ENCODE measurements at regions not wholly inside any gene's neighbourhood (a gene's known extent, or its start where the extent isn't known, plus 50 kb on each side); places are given as distances from the start of the nearest gene placed in this dataset.

- TF ChIP-seq POLR2A (IDR thresholded peaks at IDR 0.05) (no peak), CTCF (IDR thresholded peaks at IDR 0.05) (no peak)
- Histone ChIP-seq H3K4me3 (replicated peaks in 1 of 3) (no peak overlapping the region), H3K36me3 (no peaks in the 10 kb centered on the region), H3K9me3 (no peaks in the 10 kb centered on the region), H3K4me1 (no peaks in the 10 kb centered on the region), H3K27ac (no peak overlapping the region), H3K27me3 (no peaks in the 10 kb centered on the region)
- 86 to 91% methylated on average over 12 of the region's 12 CpGs for WGBS, 2 donors
- intact Hi-C loops (cut with DNase I): no loop called here
- DNase-seq: no peak
Observed at GRCh38 chr2:128436479-128437203, 118.0 kb upstream of the HS6ST1 start.

- TF ChIP-seq CTCF (IDR thresholded peaks at IDR 0.05) (no peak), POLR2A (IDR thresholded peaks at IDR 0.05) (no peak)
- Histone ChIP-seq H3K36me3 (no peaks in the 10 kb centered on the region), H3K27ac (no peak overlapping the region), H3K9me3 (no peaks in the 10 kb centered on the region), H3K4me3 (replicated peaks in 1 of 3) (no peak overlapping the region), H3K27me3 (no peaks in the 10 kb centered on the region), H3K4me1 (no peaks in the 10 kb centered on the region)
- WGBS, 2 donors: 73 to 79% methylated on average over 7 to 9 of the region's 9 CpGs
- no peak for DNase-seq
- intact Hi-C loops (cut with DNase I): no loop called here
Observed at GRCh38 chr2:128437204-128437565, 118.5 kb upstream of the HS6ST1 start.

GRCh38 chr2:128438091-128438490 is 119.4 kb upstream of the HS6ST1 start:
- Histone ChIP-seq H3K27ac (no peak overlapping the region), H3K4me1 (peaks cover 5 to 7% of the 10 kb centered on the region in 2 donors), H3K4me3 (replicated peaks in 1 of 3) (no peak overlapping the region), H3K27me3 (no peaks in the 10 kb centered on the region), H3K36me3 (no peaks in the 10 kb centered on the region), H3K9me3 (no peaks in the 10 kb centered on the region)
- TF ChIP-seq CTCF (IDR thresholded peaks at IDR 0.05) (no peak), POLR2A (IDR thresholded peaks at IDR 0.05) (no peak)
- WGBS, 2 donors: 87 to 97% methylated on average over 16 of the region's 16 CpGs
- intact Hi-C loops (cut with DNase I): no loop called here
- no peak for DNase-seq

GRCh38 chr2:128438586-128438985 is 119.9 kb upstream of the HS6ST1 start:
- Histone ChIP-seq H3K4me3 (replicated peaks in 1 of 3) (no peak overlapping the region), H3K9me3 (no peaks in the 10 kb centered on the region), H3K36me3 (no peaks in the 10 kb centered on the region), H3K27me3 (no peaks in the 10 kb centered on the region), H3K4me1 (peaks cover 6 to 8% of the 10 kb centered on the region in 2 donors), H3K27ac (no peak overlapping the region)
- DNase-seq: no peak
- no peak for TF ChIP-seq POLR2A (IDR thresholded peaks at IDR 0.05)
- TF ChIP-seq CTCF (IDR thresholded peaks at IDR 0.05): no peak
- 83 to 91% methylated on average over 4 to 14 of the region's 14 CpGs for WGBS, 2 donors
- intact Hi-C loops (cut with DNase I): no loop called here

GRCh38 chr2:128439031-128439790 is 120.5 kb upstream of the HS6ST1 start:
- DNase-seq: no peak
- 86 to 92% methylated on average over 9 to 12 of the region's 12 CpGs for WGBS, 2 donors
- H3K27me3 ChIP-seq: no peaks in the 10 kb centered on the region
- H3K9me3 ChIP-seq: no peaks in the 10 kb centered on the region
- intact Hi-C loops (cut with DNase I): no loop called here
- H3K4me1 ChIP-seq: peaks cover 6 to 8% of the 10 kb centered on the region in 2 donors
- no peak overlapping the region for H3K4me3 ChIP-seq (replicated peaks in 1 of 3)
- no peak overlapping the region for H3K27ac ChIP-seq
- H3K36me3 ChIP-seq: no peaks in the 10 kb centered on the region
- TF ChIP-seq POLR2A (IDR thresholded peaks at IDR 0.05) (no peak), CTCF (IDR thresholded peaks at IDR 0.05) (no peak)

Data from thyroid gland (tissue), 4 donors.